ENCODE measurements at regions not wholly inside any gene's neighbourhood (a gene's known extent, or its start where the extent isn't known, plus 50 kb on each side); places are given as distances from the start of the nearest gene placed in this dataset.

DNA sequence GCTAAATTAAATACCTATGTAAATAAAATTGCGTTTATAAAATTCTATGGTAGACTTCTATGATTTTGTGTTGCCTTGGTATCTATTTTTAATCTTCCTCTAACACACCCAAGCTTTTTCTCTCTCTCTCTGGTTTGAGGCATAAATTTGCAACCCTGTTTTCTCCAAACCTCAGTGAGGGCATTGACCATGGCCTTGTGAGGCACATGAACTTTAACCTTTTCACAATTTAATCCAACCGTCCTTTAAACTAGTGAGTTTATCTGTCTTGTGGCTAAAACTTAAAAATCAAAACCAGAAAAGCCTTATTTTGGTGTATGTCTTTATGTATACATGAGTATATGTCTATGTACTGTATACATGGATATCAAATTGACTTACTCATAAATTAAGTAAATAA lies 746.6 kb upstream of the B3GALT2 start:
- H3K27ac Mint-ChIP-seq: no peak overlapping the region
- DNase-seq: no peak
- H3K4me1 Mint-ChIP-seq: no peaks in the 10 kb centered on the region
- H3K36me3 Mint-ChIP-seq: no peaks in the 10 kb centered on the region
- H3K4me3 Mint-ChIP-seq: no peak overlapping the region
- H3K27me3 Mint-ChIP-seq (ENCODE audit: low read depth in 3 of 3): peaks cover 0 to 2% (median 0%) of the 10 kb centered on the region in 3 donors
- H3K9me3 Mint-ChIP-seq: peaks cover 0 to 4% (median 0%) of the 10 kb centered on the region in 6 donors

DNA sequence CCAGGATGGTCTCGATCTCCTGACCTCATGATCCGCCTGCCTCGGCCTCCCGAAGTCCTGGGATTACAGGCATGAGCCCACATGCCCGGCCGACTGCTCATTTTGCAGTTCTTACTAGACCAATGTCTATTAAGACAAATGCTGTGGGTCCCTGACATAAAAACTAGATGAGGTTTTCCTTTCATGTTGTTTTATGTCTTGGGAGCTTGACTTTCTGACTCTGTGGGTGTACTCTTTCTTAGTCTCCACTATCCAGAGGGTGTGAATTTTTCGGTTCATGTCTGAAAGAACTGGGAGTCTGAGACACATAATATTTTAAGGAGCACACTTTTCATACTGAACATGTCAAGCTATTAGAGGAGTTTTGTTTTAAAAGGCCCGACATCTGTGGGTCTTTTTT lies 744.9 kb upstream of the B3GALT2 start:
- DNase-seq: no peak
- H3K27ac Mint-ChIP-seq: no peak overlapping the region
- H3K9me3 Mint-ChIP-seq: peaks cover 0 to 4% (median 2%) of the 10 kb centered on the region in 6 donors
- H3K4me1 Mint-ChIP-seq: no peaks in the 10 kb centered on the region
- H3K36me3 Mint-ChIP-seq: no peaks in the 10 kb centered on the region
- H3K4me3 Mint-ChIP-seq: no peak overlapping the region
- H3K27me3 Mint-ChIP-seq (ENCODE audit: low read depth in 3 of 3): peaks cover 0 to 2% (median 0%) of the 10 kb centered on the region in 3 donors

DNA sequence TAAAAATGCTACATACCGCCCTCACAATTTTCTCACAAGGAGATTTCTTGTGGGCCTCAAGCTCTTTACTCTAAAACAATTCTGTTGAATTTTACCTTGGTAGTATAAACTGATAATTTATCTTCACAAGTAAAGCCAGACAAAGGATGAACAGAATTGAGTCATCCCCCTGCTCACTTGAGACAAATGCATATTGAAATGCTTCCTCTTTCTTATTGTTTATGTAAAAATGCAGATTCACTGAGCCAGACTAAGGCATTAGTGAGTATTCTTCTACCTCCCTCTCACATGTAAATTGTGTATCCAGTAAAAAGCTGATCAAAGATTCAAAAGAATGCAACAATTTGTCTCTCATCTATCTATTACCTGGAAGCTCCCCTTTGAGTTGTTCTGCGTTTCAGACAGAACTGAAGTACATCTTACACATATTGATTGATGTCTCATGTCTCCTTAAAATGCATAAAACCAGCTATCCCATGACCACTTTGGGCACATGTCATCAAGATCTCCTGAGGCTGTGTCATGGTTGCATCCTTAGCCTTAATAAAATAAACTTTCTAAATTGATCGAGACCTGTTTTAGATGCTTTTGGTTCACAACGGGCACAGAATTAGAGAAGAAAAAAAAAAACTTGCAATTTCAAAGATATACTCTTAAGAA lies 743.1 kb upstream of the B3GALT2 start:
- Mint-ChIP-seq H3K4me3 (no peak overlapping the region), H3K36me3 (no peaks in the 10 kb centered on the region), H3K27ac (no peak overlapping the region), H3K27me3 (ENCODE audit: low read depth in 3 of 3) (peaks cover 0 to 2% (median 1%) of the 10 kb centered on the region in 3 donors), H3K4me1 (no peaks in the 10 kb centered on the region), H3K9me3 (peaks cover 0 to 6% (median 3%) of the 10 kb centered on the region in 6 donors)
- DNase-seq: no peak

DNA sequence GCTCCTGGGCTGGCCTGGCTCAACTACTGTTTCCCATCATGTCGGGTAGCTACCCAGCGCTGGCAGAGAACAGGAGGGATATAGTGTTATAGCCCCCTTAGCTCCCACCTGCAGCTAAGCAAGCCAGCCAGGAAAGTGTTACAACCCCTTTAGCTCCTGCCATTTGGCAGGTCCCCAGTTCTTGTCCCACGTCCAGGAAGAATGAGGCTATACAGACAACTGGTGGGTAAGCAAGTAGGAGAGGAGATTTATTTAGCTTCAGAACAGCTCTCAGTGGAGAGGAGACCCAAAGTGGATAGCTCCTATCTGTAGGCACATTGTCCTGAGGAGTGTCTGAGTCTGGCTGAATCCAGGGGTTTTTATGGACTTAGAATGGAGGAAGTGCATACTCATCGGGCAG lies 741.1 kb upstream of the B3GALT2 start:
- no peaks in the 10 kb centered on the region for H3K36me3 Mint-ChIP-seq
- H3K27me3 Mint-ChIP-seq (ENCODE audit: low read depth in 3 of 3): peaks cover 0 to 2% (median 1%) of the 10 kb centered on the region in 3 donors
- no peak overlapping the region for H3K4me3 Mint-ChIP-seq
- no peak overlapping the region for H3K27ac Mint-ChIP-seq
- DNase-seq: no peak
- no peaks in the 10 kb centered on the region for H3K4me1 Mint-ChIP-seq
- peaks cover 0 to 5% (median 4%) of the 10 kb centered on the region in 6 donors for H3K9me3 Mint-ChIP-seq

DNA sequence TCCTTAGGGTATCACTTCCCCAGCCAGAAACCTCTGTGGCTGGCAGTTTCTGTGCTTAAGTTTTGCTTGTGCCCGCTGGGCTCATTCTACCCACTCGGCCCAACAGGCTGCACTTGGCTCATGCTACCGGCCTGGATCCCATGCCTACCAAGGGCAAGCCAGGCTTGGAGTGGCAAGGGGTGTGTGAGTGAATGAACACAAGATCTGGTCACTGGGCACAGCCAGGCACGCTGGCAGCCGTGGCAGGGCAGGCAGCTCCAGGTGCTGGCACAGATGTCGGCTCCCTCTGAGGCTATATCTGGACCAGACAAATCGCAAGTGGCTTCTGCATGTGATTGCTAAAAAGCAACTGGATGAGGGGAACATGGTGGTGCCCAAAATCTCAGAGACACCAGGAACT lies 740.5 kb upstream of the B3GALT2 start:
- Mint-ChIP-seq H3K27me3 (ENCODE audit: low read depth in 3 of 3) (peaks cover 0 to 2% (median 1%) of the 10 kb centered on the region in 3 donors), H3K9me3 (peaks cover 0 to 5% (median 4%) of the 10 kb centered on the region in 6 donors), H3K4me3 (no peak overlapping the region), H3K4me1 (no peaks in the 10 kb centered on the region), H3K36me3 (no peaks in the 10 kb centered on the region), H3K27ac (no peak overlapping the region)
- no peak for DNase-seq

DNA sequence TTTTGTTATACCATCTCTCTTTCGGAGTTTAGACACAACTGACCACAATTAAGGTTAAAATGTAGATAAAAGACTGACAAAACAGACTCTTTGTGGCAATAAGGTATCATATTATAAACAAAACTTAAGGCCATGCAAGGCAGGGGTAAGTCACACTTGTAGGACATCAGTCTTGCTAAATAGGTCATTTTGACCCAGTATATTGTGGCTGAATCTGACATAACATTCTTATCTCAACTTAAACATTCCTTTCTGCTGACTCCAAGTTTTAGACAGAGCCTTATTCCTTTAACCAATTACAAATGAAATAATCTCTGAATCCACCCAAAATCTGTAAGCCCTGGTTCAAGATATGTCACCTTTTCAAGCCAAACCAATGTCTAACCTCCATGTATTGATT lies 733.4 kb upstream of the B3GALT2 start:
- no peak for DNase-seq
- Mint-ChIP-seq H3K36me3 (no peaks in the 10 kb centered on the region), H3K27ac (no peak overlapping the region), H3K9me3 (peaks cover 0 to 10% (median 1%) of the 10 kb centered on the region in 6 donors), H3K4me1 (no peaks in the 10 kb centered on the region), H3K27me3 (ENCODE audit: low read depth in 3 of 3) (no peaks in the 10 kb centered on the region), H3K4me3 (no peak overlapping the region)

DNA sequence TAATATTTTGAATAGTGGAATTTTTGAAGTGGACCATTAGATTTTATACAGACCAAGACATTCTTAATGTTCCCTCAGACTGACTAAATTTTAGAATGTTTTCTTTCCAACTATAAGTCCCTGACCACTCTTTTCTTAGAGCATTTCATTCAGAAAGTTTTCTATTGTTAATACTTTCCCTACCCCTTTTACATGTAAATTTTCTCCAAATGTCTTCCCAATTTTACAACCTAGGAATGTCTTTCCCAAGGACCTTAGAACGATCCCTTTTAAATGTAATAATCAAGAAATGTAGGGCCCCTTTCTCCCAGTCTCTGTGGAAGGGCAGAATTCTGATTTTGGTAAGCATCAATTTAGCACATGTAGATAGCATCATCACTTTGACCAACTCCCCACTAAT lies 730.0 kb upstream of the B3GALT2 start:
- Mint-ChIP-seq H3K27ac (no peak overlapping the region), H3K9me3 (peaks cover 0 to 14% (median 1%) of the 10 kb centered on the region in 6 donors), H3K4me3 (no peak overlapping the region), H3K36me3 (no peaks in the 10 kb centered on the region), H3K27me3 (ENCODE audit: low read depth in 3 of 3) (no peaks in the 10 kb centered on the region), H3K4me1 (no peaks in the 10 kb centered on the region)
- no peak for DNase-seq

DNA sequence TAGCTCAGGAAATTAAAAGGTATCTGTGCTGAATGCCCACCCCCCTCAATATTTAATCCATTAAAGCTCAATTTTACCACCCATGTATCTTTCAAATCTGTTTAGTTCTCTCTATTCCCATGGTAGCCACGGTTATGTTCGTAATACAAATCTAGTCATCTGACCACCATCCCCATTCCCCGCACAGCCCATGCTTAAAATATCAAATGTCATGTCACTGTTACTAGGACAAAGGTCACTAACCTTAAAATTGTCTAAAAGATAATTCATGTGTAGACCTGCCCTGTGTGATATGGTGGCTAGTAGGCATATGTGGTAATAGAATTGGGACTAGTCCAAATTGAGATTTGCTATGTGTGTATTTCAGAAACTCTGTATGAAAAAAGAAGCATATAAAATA lies 728.5 kb upstream of the B3GALT2 start:
- Mint-ChIP-seq H3K4me1 (no peaks in the 10 kb centered on the region), H3K27me3 (ENCODE audit: low read depth in 3 of 3) (no peaks in the 10 kb centered on the region), H3K27ac (no peak overlapping the region), H3K36me3 (no peaks in the 10 kb centered on the region), H3K4me3 (no peak overlapping the region), H3K9me3 (peaks cover 0 to 6% (median 1%) of the 10 kb centered on the region in 6 donors)
- no peak for DNase-seq

DNA sequence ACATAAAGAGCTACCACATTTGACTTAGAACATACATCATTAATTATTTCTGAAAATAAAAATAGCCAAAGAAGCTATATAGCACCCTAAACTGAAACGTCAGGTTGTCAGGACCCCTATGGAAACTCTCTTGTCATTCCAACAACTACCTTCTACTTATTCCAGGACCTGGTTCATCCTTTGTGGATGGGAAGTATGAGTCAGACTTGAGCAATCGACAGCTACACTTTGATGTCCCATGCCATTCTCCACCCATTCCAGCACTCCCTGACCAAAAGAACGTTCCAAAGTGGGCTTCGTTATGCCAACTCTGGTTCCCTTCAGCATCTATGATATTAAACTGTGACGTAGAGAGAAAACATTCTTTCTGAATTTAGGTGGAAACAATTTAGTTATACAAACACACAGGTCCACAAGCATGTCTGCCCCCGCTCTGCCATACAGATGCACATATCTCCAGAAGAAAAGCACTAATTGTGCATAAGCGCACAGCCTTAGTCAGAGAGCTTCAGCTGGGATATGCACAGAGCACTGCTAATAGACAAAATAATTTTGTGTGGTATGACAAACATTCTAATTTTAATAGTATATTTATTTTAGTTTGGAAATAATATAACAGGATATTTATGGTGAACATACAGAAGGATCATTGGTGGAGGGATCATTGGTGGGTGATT lies 723.1 kb upstream of the B3GALT2 start:
- no peak for DNase-seq
- no peaks in the 10 kb centered on the region for H3K27me3 Mint-ChIP-seq (ENCODE audit: low read depth in 3 of 3)
- H3K4me3 Mint-ChIP-seq: no peak overlapping the region
- H3K9me3 Mint-ChIP-seq: peaks cover 0 to 6% (median 3%) of the 10 kb centered on the region in 6 donors
- no peak overlapping the region for H3K27ac Mint-ChIP-seq
- H3K4me1 Mint-ChIP-seq: no peaks in the 10 kb centered on the region
- no peaks in the 10 kb centered on the region for H3K36me3 Mint-ChIP-seq

DNA sequence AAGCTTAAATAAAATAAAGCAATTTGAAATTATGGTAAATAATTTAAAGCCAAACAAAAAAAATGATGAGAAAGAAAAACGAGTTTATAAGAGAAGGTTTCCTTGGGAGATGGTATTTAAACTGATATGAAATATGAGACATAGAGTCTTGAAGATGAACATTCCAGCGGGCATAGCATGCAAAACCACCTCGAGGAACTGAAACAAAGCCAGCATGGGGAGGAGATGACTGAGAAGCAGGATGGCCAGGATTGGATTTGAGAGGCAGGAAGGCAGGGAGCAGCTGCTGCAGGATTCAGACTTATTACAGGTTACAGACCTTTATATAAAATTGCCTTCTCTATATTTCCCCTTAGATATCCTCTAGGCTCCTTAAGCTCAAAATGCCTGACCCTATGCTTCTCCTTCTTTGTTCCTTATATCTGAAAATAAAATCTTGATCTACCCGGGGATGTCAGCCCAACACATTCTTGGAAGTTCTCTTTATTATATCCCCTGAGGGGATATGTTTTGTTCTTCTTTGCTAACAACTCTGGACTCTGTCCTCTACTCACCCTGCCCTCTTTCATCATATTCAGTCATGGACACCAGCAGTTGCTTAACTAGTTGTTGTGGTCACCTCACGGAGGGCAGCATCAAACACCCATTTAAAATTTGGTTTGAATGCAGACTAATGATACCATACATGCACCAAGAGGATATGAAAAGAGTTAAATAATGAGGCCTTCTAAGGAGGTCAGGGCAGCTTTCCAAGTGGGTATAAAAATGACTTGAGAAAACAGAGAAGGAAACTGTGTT lies 719.1 kb upstream of the B3GALT2 start:
- no peaks in the 10 kb centered on the region for H3K4me1 Mint-ChIP-seq
- no peak for DNase-seq
- no peak overlapping the region for H3K27ac Mint-ChIP-seq
- no peaks in the 10 kb centered on the region for H3K36me3 Mint-ChIP-seq
- no peaks in the 10 kb centered on the region for H3K27me3 Mint-ChIP-seq (ENCODE audit: low read depth in 3 of 3)
- H3K9me3 Mint-ChIP-seq: peaks cover 0 to 6% (median 1%) of the 10 kb centered on the region in 6 donors
- H3K4me3 Mint-ChIP-seq: no peak overlapping the region

DNA sequence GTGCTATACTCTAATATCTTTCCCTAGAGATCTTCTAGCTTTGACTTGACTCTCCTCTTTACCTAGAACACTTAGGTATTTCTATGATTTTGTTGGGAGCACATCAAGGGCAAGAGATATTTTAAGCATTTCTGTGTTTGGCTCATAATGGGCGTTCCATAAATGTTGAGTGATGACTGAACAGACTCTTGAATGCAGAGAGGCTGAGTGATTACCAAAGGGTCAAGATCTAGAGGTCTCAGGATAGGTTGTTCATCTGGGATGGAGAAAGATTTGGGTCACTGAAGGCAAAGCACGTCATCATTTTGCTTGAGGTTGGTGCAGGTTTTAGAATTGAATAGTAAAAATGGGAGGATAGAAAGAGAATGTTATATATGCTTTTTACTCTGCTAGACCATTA lies 705.4 kb upstream of the B3GALT2 start:
- peaks cover 0 to 4% (median 0%) of the 10 kb centered on the region in 3 donors for H3K36me3 Mint-ChIP-seq
- H3K27ac Mint-ChIP-seq: no peak overlapping the region
- H3K9me3 Mint-ChIP-seq: peaks cover 0 to 11% (median 2%) of the 10 kb centered on the region in 6 donors
- DNase-seq: no peak
- no peaks in the 10 kb centered on the region for H3K4me1 Mint-ChIP-seq
- no peak overlapping the region for H3K4me3 Mint-ChIP-seq
- H3K27me3 Mint-ChIP-seq (ENCODE audit: low read depth in 3 of 3): peaks cover 0 to 3% (median 0%) of the 10 kb centered on the region in 3 donors

DNA sequence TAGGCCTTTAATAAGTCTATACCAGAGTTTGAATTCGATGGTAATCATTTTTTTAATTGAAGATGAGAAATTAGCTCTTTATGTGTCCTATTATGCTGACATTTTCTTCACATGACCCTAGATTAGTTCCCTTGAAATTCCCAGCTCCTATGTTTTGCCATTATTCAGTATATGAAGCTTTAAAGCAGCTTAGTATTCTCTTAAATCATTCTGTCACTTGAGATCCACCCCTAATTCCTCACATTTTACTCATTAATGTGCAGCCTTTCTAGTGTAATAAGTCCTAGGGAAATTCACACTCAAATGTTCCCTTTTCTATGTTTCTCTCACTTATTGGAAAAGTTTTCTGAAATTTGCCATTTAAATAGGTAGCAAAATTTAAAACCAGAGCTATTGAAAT lies 704.5 kb upstream of the B3GALT2 start:
- Mint-ChIP-seq H3K9me3 (peaks cover 0 to 11% (median 2%) of the 10 kb centered on the region in 6 donors), H3K4me1 (no peaks in the 10 kb centered on the region), H3K27ac (no peak overlapping the region), H3K36me3 (peaks cover 0 to 4% (median 0%) of the 10 kb centered on the region in 3 donors), H3K4me3 (no peak overlapping the region), H3K27me3 (ENCODE audit: low read depth in 3 of 3) (peaks cover 0 to 5% (median 0%) of the 10 kb centered on the region in 3 donors)
- no peak for DNase-seq

DNA sequence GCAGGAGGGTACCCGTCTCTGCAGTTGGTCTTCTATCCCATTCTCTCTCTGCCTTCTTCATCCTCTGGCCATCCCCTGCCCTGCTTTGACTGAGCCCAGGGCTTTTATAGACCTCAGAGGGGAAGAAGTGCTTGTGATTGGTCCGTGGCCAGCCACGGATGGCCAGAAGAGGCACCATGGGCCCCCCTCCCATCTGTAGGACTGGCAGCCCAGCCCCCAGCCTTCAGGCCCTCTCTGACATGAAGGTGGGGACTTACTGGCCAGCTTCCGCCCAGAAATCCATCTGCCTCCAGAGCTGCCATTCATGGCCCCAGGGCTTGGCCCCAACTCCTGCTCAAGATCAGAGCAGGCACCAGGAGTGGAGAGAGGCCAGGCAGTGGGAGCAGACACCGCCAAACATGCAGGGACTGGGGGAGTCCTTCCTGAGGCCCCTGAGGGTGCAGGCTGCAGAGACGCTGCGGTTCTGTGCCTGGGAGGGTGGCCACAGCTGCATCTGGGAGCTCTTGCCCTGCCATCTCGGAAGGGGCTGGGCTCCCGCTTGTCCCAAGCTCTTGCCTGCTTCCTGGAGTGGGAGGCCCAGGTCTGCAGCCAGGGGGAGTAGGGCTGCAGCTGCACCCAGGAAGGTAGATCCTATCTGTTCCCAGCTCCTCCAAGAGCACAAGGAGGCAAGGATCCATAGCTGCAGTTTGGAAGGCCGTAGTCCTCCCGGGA lies 698.6 kb upstream of the B3GALT2 start:
- H3K9me3 Mint-ChIP-seq: peaks cover 0 to 11% (median 8%) of the 10 kb centered on the region in 6 donors
- no peak for DNase-seq
- H3K27me3 Mint-ChIP-seq (ENCODE audit: low read depth in 3 of 3): peaks cover 0 to 3% (median 0%) of the 10 kb centered on the region in 3 donors
- H3K4me3 Mint-ChIP-seq: no peak overlapping the region
- H3K36me3 Mint-ChIP-seq: peaks cover 0 to 4% (median 0%) of the 10 kb centered on the region in 3 donors
- H3K27ac Mint-ChIP-seq: no peak overlapping the region
- H3K4me1 Mint-ChIP-seq: no peaks in the 10 kb centered on the region
